NT2/D1 (cell line): ENCODE measurements at regions not wholly inside any gene's neighbourhood (a gene's known extent, or its start where the extent isn't known, plus 50 kb on each side); places are given as distances from the start of the nearest gene placed in this dataset.

Source experiments
- SUZ12 ChIP-seq: IDR thresholded peaks from 2 replicates; pipeline ENCODE4 v1.6.1; 2011; ENCODE audit not compliant: insufficient read length, insufficient read depth; ENCODE audit errors: extremely low read depth
- YY1 ChIP-seq: IDR thresholded peaks from 2 replicates; pipeline ENCODE4 v1.6.1; 2011; ENCODE audit not compliant: insufficient read length, insufficient read depth
- ZNF274 ChIP-seq: IDR thresholded peaks from 2 replicates; pipeline ENCODE4 v1.6.1; 2011; ENCODE audit warnings: mild to moderate bottlenecking, low read depth, low read length

GRCh38 chr12:131260954-131261353 lies 307.2 kb downstream of the ADGRD1 start:
- TF ChIP-seq SUZ12 (no peak), YY1 (no peak), ZNF274 (no peak)
